WTC11 (cell line): ENCODE measurements at regions not wholly inside any gene's neighbourhood (a gene's known extent, or its start where the extent isn't known, plus 50 kb on each side); places are given as distances from the start of the nearest gene placed in this dataset.
"Not testable (repeated sequence)": the region's sequence is repeated elsewhere in the genome, so short reads cannot be mapped to it uniquely, and the experiment has no call there.

Experiments used
- ATF1 ChIP-seq: sonication (generic); formaldehyde crosslinking; IDR thresholded peaks from 2 replicates; pipeline ENCODE4 v1.8.1; 2023; ENCODE audit warnings: mild to moderate bottlenecking, moderate library complexity, missing genetic modification reagents
- CREB1 ChIP-seq: sonication (generic); formaldehyde crosslinking; IDR thresholded peaks from 2 replicates; pipeline ENCODE4 v1.8.0; 2023; ENCODE audit warnings: mild to moderate bottlenecking, missing genetic modification reagents
- MYBL2 ChIP-seq: sonication (generic); formaldehyde crosslinking; IDR thresholded peaks from 2 replicates; pipeline ENCODE4 v1.8.1; 2023; ENCODE audit warnings: mild to moderate bottlenecking, moderate library complexity, missing genetic modification reagents
- NFE2L1 ChIP-seq: sonication (generic); formaldehyde crosslinking; IDR thresholded peaks from 2 replicates; pipeline ENCODE4 v1.8.1; 2023; ENCODE audit warnings: missing genetic modification reagents
- NFYB ChIP-seq: sonication (generic); formaldehyde crosslinking; conservative IDR thresholded peaks from 2 replicates; pipeline ENCODE4 v1.8.0; 2022; ENCODE audit warnings: low read depth, missing genetic modification reagents
- NR3C1 ChIP-seq: sonication (generic); formaldehyde crosslinking; conservative IDR thresholded peaks from 2 replicates; pipeline ENCODE4 v1.8.1; 2023; ENCODE audit warnings: low read depth, mild to moderate bottlenecking, missing genetic modification reagents
- TEAD1 ChIP-seq: sonication (generic); formaldehyde crosslinking; IDR thresholded peaks from 2 replicates; pipeline ENCODE4 v1.8.0; 2022; ENCODE audit warnings: mild to moderate bottlenecking, missing genetic modification reagents
- TEAD4 ChIP-seq: sonication (generic); formaldehyde crosslinking; IDR thresholded peaks from 2 replicates; pipeline ENCODE4 v1.8.0; 2022; ENCODE audit warnings: mild to moderate bottlenecking, missing genetic modification reagents
- ZNF121 ChIP-seq: sonication (generic); formaldehyde crosslinking; IDR thresholded peaks from 2 replicates; pipeline ENCODE4 v1.8.0; 2023; ENCODE audit warnings: missing genetic modification reagents
- ZNF317 ChIP-seq: sonication (generic); formaldehyde crosslinking; IDR thresholded peaks from 2 replicates; pipeline ENCODE4 v1.8.1; 2023; ENCODE audit warnings: low read depth, mild to moderate bottlenecking, moderate library complexity, missing genetic modification reagents, borderline replicate concordance
- TF ChIP-seq, protein P1 (sequence below): sonication (generic); formaldehyde crosslinking; IDR thresholded peaks from 2 replicates; pipeline ENCODE4 v1.8.1; 2022; ENCODE audit warnings: missing genetic modification reagents, borderline replicate concordance
- TF ChIP-seq, protein P2 (sequence below): fragments of 200-600 bp; IDR thresholded peaks from 2 replicates; pipeline ENCODE4 v1.8.0; 2022; ENCODE audit warnings: antibody characterized with exemption
- TF ChIP-seq, protein P3 (sequence below): sonication (generic); formaldehyde crosslinking; IDR thresholded peaks from 2 replicates; pipeline ENCODE4 v1.8.1; 2023; ENCODE audit warnings: mild to moderate bottlenecking, missing genetic modification reagents, borderline replicate concordance
- TF ChIP-seq, protein P4 (sequence below): sonication (generic); formaldehyde crosslinking; IDR thresholded peaks from 2 replicates; pipeline ENCODE4 v1.8.1; 2023; ENCODE audit warnings: mild to moderate bottlenecking, moderate library complexity, missing genetic modification reagents

DNA sequence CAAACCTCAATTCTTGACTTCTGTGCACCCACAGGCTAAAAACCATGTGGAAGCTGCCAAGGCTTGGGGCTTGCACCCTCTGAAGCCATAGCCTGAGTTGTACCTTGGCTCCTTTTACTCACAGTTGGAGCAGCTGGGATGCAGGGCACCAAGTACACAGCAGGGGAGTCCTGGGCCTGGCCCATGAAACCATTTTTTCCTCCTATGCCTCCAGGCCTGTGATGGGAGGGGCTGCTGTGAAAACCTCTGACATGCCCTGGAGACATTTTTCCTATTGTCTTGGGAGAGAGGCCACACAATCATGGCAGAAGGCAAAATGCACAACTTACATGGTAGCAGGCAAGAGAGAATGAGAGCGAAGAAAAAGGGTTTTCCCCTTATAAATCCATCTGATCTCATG lies 568.6 kb downstream of the SMARCA1 start:
- TF ChIP-seq ZNF317 (CRISPR knock-in tag); ATF1; CREB1 (CRISPR knock-in tag); NR3C1 (CRISPR knock-in tag); NFYB (CRISPR knock-in tag); TEAD4 (CRISPR knock-in tag); ZNF121 (CRISPR knock-in tag); MYBL2 (CRISPR knock-in tag); NFE2L1 (CRISPR knock-in tag); TEAD1: not testable (repeated sequence)
- TF ChIP-seq, protein P1, sequence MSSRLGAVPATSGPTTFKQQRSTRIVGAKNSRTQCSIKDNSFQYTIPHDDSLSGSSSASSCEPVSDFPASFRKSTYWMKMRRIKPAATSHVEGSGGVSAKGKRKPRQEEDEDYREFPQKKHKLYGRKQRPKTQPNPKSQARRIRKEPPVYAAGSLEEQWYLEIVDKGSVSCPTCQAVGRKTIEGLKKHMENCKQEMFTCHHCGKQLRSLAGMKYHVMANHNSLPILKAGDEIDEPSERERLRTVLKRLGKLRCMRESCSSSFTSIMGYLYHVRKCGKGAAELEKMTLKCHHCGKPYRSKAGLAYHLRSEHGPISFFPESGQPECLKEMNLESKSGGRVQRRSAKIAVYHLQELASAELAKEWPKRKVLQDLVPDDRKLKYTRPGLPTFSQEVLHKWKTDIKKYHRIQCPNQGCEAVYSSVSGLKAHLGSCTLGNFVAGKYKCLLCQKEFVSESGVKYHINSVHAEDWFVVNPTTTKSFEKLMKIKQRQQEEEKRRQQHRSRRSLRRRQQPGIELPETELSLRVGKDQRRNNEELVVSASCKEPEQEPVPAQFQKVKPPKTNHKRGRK (CRISPR knock-in tag), result not testable (repeated sequence)
- TF ChIP-seq, protein P2, sequence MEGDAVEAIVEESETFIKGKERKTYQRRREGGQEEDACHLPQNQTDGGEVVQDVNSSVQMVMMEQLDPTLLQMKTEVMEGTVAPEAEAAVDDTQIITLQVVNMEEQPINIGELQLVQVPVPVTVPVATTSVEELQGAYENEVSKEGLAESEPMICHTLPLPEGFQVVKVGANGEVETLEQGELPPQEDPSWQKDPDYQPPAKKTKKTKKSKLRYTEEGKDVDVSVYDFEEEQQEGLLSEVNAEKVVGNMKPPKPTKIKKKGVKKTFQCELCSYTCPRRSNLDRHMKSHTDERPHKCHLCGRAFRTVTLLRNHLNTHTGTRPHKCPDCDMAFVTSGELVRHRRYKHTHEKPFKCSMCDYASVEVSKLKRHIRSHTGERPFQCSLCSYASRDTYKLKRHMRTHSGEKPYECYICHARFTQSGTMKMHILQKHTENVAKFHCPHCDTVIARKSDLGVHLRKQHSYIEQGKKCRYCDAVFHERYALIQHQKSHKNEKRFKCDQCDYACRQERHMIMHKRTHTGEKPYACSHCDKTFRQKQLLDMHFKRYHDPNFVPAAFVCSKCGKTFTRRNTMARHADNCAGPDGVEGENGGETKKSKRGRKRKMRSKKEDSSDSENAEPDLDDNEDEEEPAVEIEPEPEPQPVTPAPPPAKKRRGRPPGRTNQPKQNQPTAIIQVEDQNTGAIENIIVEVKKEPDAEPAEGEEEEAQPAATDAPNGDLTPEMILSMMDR, result not testable (repeated sequence)
- TF ChIP-seq, protein P3, sequence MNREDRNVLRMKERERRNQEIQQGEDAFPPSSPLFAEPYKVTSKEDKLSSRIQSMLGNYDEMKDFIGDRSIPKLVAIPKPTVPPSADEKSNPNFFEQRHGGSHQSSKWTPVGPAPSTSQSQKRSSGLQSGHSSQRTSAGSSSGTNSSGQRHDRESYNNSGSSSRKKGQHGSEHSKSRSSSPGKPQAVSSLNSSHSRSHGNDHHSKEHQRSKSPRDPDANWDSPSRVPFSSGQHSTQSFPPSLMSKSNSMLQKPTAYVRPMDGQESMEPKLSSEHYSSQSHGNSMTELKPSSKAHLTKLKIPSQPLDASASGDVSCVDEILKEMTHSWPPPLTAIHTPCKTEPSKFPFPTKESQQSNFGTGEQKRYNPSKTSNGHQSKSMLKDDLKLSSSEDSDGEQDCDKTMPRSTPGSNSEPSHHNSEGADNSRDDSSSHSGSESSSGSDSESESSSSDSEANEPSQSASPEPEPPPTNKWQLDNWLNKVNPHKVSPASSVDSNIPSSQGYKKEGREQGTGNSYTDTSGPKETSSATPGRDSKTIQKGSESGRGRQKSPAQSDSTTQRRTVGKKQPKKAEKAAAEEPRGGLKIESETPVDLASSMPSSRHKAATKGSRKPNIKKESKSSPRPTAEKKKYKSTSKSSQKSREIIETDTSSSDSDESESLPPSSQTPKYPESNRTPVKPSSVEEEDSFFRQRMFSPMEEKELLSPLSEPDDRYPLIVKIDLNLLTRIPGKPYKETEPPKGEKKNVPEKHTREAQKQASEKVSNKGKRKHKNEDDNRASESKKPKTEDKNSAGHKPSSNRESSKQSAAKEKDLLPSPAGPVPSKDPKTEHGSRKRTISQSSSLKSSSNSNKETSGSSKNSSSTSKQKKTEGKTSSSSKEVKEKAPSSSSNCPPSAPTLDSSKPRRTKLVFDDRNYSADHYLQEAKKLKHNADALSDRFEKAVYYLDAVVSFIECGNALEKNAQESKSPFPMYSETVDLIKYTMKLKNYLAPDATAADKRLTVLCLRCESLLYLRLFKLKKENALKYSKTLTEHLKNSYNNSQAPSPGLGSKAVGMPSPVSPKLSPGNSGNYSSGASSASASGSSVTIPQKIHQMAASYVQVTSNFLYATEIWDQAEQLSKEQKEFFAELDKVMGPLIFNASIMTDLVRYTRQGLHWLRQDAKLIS (CRISPR knock-in tag), result not testable (repeated sequence)
- TF ChIP-seq, protein P4, sequence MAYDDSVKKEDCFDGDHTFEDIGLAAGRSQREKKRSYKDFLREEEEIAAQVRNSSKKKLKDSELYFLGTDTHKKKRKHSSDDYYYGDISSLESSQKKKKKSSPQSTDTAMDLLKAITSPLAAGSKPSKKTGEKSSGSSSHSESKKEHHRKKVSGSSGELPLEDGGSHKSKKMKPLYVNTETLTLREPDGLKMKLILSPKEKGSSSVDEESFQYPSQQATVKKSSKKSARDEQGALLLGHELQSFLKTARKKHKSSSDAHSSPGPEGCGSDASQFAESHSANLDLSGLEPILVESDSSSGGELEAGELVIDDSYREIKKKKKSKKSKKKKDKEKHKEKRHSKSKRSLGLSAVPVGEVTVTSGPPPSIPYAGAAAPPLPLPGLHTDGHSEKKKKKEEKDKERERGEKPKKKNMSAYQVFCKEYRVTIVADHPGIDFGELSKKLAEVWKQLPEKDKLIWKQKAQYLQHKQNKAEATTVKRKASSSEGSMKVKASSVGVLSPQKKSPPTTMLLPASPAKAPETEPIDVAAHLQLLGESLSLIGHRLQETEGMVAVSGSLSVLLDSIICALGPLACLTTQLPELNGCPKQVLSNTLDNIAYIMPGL (CRISPR knock-in tag), result not testable (repeated sequence)
